GM18519 (cell line): ENCODE measurements at regions not wholly inside any gene's neighbourhood (a gene's known extent, or its start where the extent isn't known, plus 50 kb on each side); places are given as distances from the start of the nearest gene placed in this dataset.
A peak's percentile ranks its signal among the peaks of the same experiment; 100 is the strongest.
"Not testable (repeated sequence)": the region's sequence is repeated elsewhere in the genome, so short reads cannot be mapped to it uniquely, and the experiment has no call there.

ENCODE experiments used
- ATAC-seq: cut with Tn5 transposase; IDR thresholded peaks from one replicate; pipeline ENCODE4 v1.9.1; 2021; ENCODE audit warnings: mild to moderate bottlenecking, moderate library complexity; ENCODE audit not compliant: unreplicated experiment, low FRiP score

DNA sequence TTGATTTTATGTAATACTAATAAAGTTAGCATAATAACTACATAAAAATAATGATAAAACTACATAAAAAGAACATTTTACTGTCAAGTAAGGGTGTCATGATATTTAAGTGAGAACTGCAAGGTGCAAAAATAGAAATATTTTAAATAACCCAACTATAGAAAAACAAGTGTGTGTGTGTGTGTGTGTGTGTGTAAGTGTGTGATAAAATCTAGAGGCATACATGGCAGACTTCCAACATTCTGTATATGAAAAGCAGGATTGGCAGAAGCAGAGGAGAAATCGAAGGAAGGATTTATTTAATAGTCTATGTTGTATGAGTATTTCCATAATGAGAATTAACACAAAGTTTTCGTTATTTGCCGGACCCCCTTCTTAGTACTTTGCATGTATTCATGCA, 334.1 kb downstream of the KCNJ2 start:
- ATAC-seq = no peak

GRCh38 chr17:70510288-70510687, 341.0 kb downstream of the KCNJ2 start:
- no peak for ATAC-seq

- ATAC-seq = no peak
Observed at GRCh38 chr17:70517816-70518215, 348.5 kb downstream of the KCNJ2 start.

GRCh38 chr17:70519300-70519699, 350.0 kb downstream of the KCNJ2 start:
- no peak for ATAC-seq

DNA sequence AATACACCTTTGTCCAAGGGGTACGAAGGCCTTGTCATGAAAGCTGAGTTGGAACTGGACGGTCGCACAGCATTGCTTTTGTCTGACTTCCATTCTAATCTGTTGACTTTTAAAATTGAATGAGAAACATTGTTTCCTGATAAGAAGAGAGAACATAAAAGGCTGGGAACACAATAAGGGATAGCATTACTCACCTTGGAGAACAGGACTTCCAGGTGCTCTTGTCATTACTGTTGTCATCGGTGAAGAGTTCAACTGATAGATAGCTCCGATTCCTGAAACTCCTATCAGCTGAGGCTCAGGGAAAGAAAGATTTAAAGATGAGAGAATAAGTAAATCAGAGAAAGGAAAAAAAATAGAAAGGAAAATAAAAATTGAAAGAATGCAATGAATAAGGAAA, 351.1 kb downstream of the KCNJ2 start:
- no peak for ATAC-seq

DNA sequence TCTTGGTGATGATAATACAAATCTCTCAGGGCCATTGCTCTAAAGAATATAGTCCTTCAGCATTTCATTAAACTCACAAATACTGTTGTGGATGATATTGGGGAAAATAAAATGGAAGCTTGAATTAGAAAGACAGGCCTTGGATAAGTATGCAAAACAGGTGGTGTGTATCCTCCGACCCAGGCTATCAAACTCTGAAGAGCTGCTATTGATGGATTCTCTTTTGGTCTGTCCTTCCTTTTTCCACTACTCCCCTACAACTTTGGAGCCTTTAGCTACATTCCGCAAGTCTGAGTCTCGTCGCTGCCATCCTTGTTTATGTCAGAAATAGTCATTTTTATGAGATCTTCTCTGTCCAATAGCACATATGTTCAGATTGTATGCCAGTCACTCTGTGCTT, 351.6 kb downstream of the KCNJ2 start:
- no peak for ATAC-seq

DNA sequence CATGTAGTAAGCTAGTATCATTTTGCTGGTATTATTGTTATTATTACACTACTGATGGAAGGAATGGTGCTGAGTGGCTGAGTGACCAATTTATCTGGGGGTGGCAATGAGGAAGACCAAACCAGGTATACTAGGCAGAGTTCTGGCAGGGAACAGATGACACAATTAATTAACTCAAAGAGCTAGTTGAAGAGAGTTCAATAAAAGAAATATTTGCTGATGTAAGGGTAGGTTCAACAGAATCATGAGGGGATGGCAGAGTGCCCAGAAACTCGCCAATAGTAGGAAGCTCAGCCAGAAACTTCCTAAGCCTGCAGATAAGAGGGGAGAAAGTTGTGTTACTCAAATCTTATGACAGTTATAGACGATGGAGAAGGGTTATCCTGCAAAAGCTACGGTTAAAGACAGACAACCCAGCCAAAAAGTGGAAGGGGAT, 352.5 kb downstream of the KCNJ2 start:
- no peak for ATAC-seq

- ATAC-seq = no peak
Observed at GRCh38 chr17:70523426-70523825, 354.1 kb downstream of the KCNJ2 start.

- ATAC-seq = not testable (repeated sequence)
Observed at GRCh38 chr17:70525035-70525434, 355.7 kb downstream of the KCNJ2 start.

- no peak for ATAC-seq
Observed at GRCh38 chr17:70525961-70526360, 356.6 kb downstream of the KCNJ2 start.

DNA sequence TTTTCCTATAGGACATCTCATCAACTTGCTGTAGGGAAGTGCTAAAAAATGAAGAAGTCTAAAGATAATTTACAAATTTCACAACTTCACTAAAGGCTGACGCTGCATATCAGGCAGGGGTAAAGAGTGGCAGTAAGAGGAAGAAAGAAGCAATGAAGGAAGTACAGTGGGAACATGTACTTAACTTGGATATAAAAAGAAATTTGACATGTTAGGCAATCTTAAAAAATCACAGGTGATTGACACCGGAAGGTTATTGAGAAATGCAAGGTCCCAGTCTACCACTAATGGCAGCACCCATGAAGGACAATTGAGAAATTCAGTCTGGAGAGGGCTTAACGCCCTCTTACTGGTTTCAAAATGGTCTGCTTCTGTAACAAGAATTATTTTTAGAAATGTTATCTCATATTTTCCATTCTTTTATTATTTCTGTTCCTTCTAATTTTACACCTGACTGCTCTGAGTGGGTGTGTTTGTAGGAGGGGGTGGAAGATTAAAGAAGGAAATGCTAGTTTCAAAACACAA, 358.1 kb downstream of the KCNJ2 start:
- no peak for ATAC-seq

DNA sequence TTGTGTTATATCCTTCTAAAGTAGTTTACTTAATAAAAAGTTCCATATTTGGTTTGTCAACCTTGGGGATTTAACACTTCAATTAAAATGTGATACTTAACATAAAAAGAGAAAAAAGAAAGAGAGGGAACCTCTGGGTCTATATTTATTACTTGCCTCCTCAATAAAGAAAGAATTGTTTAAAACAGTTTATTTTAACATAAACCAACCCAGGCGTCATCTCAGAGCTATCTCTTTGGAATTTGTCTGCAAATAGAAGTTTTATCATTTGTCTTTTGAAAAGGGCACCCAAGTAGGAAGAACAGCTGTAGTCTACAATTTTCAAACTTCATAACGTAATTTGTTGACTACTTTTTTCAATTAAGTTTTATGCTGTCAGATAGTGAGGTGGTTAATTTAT, 364.1 kb downstream of the KCNJ2 start:
- ATAC-seq = no peak

GRCh38 chr17:70535986-70536385, 366.7 kb downstream of the KCNJ2 start:
- ATAC-seq = no peak

DNA sequence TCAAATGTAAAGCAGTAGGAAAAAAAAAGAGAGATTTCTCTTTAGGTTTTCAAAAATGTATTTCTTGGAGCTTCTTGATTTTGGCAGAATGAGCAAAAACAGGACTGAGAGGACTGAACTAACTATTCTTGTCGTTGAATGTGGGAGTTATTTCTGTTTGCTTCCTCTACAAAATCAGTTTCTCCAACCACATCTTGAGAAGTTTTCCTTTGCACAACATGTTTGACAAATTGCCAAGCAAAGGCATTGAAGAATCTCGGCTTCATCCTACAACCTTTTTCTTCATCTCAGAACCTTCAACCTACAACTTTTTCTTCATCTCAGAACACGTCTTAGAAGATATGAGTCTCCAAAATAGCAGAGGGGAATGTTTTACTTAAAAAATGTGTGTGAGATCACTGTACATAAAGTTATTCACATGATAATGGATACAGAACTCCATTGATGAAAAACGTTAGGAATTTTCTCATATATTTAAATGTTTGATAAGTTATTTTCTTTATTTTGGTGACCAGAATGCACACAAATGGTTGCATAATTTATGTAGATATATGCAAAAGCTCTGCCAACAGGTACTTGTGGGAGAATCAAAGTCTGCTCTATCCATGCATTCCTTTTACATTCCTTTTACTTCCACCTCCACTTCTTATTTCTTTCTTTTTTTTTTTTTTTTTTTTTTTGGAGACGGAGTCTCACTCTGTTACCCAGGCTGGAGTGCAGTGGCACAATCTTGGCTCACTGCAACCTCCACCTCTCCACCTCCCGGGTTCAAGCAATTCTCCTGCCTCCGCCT, 370.0 kb downstream of the KCNJ2 start:
- no peak for ATAC-seq

DNA sequence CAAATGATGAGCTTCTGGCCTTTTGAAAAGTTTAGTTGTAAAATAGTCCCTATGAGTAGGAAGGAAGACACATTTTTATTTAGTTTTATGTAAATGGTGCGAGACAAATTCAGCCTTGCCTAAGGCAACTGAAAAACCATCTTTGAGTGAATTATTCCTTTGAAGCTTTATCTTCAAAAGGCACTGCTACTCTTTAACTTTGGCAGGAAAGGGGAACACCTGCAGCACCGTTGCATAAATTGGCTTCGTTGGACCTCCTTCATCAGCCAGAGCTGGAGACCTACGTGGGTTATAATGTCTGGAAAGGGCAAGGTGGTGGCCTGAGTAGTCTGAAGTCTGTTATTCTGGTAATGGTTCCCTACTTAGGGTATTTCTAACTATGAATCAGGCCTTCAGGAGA, 373.5 kb downstream of the KCNJ2 start:
- no peak for ATAC-seq

GRCh38 chr17:70544317-70544716, 375.0 kb downstream of the KCNJ2 start:
- no peak for ATAC-seq

DNA sequence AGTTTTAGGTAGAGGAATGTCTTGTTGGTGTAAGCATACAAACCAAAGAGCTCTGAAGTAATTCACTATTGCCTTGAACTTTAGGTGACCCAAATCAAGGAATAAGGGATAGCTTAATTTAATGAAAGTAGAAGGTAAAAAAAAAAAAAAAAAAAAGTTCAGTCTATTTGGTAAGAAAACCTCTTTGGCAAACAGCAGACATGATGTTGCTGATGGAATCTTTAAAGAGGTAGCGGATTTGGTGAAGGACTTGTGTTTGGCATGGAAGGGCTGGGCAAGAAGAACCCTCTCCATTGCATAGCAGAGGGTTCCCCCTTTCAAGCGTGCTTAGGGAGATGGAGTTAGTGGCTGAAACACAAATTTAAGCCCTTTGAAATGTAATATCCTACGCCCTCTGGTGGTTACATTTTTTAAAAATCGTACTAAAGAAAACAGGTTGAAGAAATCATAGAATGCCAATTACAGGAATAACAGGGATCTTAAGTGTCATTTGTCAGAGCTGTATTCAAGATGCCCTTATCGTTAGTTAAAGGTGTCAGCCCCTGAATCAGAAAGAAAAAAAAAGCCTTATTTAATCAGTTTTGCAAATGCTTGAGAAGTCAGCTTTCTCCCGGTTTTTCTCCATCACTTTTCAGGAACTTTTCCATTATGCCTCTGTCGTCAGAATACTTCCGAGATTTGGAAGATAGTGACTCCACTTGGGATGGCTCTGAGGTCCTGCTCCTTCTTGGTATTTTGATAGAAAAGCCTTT, 383.1 kb downstream of the KCNJ2 start:
- ATAC-seq = peak; percentile 46

DNA sequence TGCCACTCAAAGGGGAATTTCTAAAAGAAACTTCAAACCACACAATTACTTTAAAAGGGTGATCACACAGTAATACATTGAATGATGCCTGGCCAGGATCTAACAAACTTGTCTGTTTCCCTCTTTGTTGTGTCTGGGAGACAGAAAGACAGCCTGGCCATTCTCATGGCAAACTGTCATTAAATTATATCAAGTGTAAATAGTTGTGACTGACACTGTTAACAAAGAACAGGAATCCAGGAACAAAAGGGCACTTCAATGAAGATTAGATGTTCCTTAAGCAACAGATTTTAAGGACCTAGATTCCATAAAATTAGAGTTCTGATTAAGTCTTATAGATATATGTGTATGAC, 383.6 kb downstream of the KCNJ2 start:
- ATAC-seq = no peak

DNA sequence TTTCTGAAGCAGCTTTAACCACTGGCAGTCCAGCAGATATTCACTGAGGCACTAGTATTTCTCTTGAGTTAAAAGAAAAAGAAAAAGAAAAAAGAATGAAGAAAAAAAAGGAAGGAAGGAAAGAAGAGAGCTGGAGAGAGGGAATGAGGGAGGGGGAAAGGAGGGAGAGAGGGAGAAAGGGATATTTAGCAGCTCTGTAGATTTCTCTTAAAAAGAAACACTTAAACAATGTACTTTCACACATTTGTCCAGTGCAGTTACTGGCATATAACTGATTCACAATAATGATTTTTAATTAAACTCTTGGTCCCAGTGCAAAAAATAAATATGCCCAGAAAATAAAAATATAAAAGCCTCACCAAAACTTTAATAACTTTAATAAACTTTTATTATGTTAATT, 386.4 kb downstream of the KCNJ2 start:
- ATAC-seq = no peak

- no peak for ATAC-seq
Observed at GRCh38 chr17:70558821-70559220, 389.5 kb downstream of the KCNJ2 start.

DNA sequence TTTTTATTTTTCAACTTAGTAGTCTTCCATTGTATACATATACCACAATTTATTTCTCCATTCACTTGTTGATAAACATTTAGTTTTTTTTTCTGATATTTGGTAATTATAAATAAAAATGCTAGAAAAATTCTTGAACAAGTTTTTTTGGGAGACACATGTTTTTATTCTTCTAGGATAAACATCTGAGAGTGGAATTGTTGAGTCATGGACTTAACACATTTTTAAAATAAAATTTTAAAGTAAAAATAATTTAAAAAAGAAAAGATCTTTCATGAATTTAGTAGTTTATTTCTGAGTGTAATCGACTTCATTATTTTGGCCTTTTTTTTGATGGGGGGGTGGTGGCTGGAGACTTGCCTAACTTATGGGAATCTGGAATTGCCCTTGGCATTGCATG, 391.1 kb downstream of the KCNJ2 start:
- ATAC-seq = no peak

DNA sequence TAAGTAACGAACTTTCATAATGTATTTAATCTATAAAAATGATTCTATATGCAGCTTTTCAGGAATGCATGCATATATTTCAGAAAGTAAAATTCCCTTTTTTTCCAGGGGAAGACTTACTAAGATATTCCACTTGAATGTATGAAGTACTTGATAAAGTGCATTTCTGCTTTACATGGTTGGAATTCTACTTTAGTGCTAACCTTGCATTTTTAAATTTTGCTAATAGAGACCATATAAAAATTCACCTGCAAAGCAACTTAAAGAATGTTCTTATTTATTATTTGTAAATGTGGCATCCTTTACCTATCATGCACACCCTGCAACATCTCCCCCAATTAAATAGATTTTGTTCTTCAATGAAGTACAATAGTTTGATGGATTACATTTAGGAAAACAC, 392.8 kb downstream of the KCNJ2 start:
- no peak for ATAC-seq
